Nephron progenitor cell (in vitro differentiated cells): ENCODE measurements at regions not wholly inside any gene's neighbourhood (a gene's known extent, or its start where the extent isn't known, plus 50 kb on each side); places are given as distances from the start of the nearest gene placed in this dataset.

ENCODE experiments used
- DNase-seq: peaks from one replicate; pipeline ENCODE4 v3.0.0; 2021
- H3K27ac Mint-ChIP-seq: 2 replicates; pipeline ENCODE4 v1.8.0; 2021; ENCODE audit warnings: mild to moderate bottlenecking, moderate library complexity, mixed read lengths
- H3K27me3 Mint-ChIP-seq: 2 replicates; pipeline ENCODE4 v1.8.0; 2021; ENCODE audit warnings: mild to moderate bottlenecking, low read depth, mixed read lengths; ENCODE audit not compliant: poor library complexity
- H3K36me3 Mint-ChIP-seq: 2 replicates; pipeline ENCODE4 v1.8.0; 2021; ENCODE audit warnings: low read depth, mixed read lengths
- H3K4me1 Mint-ChIP-seq: 2 replicates; pipeline ENCODE4 v1.8.0; 2021; ENCODE audit warnings: mixed read lengths
- H3K4me3 Mint-ChIP-seq: 2 replicates; pipeline ENCODE4 v1.8.0; 2021; ENCODE audit warnings: mild to moderate bottlenecking, moderate library complexity, mixed read lengths
- H3K9me3 Mint-ChIP-seq: 2 replicates; pipeline ENCODE4 v1.8.0; 2021; ENCODE audit warnings: mild to moderate bottlenecking, moderate library complexity, mixed read lengths
- TF ChIP-seq, protein P1 (sequence below): fragments of 200-600 bp; sonication (generic); IDR thresholded peaks from 2 replicates; pipeline ENCODE4 v1.5.0; 2021; ENCODE audit warnings: antibody characterized with exemption

DNA sequence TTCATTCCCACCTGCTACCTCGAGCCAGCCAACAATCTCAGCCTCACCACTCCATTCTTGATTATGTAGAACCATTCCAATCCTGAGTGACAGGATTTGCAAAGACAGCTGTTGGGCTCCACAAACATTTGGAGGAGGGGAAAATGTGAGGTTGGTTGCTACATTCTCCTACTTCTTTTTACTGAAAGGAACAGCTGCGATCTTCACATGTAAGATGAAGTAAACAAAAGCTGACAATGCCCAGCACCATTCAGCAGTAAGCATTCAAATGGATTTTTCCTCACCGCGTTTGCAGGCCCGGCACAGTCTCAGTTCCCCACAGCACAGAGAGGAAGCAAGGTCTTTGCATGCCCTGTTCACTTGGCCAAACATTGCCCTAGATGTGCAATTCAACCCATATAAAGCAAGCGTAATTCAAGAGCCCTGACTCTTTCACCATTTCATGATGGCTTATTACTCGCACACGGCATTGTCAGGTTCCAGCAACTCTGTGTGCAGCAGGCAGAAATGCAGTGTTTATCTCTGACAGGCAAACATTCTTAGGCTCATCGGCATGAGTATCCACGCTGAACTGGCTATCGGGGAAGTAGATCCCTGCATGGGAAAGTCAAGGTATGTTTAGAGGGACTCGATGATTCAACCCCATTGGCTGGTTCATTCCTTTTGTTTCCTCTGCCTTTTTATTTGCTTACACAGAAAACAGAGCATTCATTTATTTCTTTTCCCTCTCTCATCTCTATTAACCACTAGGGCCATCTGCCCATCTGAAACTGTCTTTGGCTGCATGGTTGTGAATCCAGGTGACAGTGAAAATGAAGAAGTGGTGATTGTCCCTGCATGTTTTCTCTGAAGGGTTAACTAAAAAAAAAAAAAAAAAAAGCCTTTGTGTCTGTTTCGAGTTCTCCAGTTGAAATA, 236.1 kb upstream of the PLEKHG7 start:
- no peaks in the 10 kb centered on the region for H3K36me3 Mint-ChIP-seq
- no peak overlapping the region for H3K27ac Mint-ChIP-seq
- no peaks in the 10 kb centered on the region for H3K9me3 Mint-ChIP-seq
- H3K4me3 Mint-ChIP-seq: peak overlapping the region; percentile 2
- no peak for DNase-seq
- no peaks in the 10 kb centered on the region for H3K27me3 Mint-ChIP-seq
- peaks cover 31% of the 10 kb centered on the region for H3K4me1 Mint-ChIP-seq
- TF ChIP-seq, protein P1, sequence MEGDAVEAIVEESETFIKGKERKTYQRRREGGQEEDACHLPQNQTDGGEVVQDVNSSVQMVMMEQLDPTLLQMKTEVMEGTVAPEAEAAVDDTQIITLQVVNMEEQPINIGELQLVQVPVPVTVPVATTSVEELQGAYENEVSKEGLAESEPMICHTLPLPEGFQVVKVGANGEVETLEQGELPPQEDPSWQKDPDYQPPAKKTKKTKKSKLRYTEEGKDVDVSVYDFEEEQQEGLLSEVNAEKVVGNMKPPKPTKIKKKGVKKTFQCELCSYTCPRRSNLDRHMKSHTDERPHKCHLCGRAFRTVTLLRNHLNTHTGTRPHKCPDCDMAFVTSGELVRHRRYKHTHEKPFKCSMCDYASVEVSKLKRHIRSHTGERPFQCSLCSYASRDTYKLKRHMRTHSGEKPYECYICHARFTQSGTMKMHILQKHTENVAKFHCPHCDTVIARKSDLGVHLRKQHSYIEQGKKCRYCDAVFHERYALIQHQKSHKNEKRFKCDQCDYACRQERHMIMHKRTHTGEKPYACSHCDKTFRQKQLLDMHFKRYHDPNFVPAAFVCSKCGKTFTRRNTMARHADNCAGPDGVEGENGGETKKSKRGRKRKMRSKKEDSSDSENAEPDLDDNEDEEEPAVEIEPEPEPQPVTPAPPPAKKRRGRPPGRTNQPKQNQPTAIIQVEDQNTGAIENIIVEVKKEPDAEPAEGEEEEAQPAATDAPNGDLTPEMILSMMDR: no peak

DNA sequence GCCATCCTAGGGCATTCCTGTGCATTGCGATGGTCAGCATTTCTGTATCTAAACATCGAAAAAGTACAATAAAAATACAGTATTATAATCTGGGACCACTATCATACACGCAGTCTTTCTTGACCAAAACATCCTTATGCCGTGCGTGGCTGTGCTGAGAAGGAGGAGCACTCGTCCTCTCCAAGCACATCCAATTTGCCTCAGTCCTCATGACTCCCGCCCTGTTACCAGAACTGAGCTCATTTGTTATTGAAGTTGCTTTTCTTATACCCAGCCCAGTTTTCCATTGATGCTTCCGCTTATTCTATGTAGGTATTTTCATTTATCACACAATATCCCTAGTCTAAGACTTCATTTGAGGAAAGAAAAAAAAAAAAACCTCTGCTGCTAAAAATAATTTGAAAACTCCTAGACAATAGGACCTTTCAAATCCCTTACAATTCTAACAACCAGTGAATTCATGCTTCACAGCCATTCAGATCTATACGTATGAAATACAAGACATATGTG, 236.9 kb upstream of the PLEKHG7 start:
- no peak for DNase-seq
- Mint-ChIP-seq H3K4me1 (peaks cover 31% of the 10 kb centered on the region), H3K36me3 (no peaks in the 10 kb centered on the region), H3K27me3 (no peaks in the 10 kb centered on the region), H3K27ac (no peak overlapping the region), H3K4me3 (peak overlapping the region; percentile 2), H3K9me3 (no peaks in the 10 kb centered on the region)
- TF ChIP-seq, protein P1: no peak

DNA sequence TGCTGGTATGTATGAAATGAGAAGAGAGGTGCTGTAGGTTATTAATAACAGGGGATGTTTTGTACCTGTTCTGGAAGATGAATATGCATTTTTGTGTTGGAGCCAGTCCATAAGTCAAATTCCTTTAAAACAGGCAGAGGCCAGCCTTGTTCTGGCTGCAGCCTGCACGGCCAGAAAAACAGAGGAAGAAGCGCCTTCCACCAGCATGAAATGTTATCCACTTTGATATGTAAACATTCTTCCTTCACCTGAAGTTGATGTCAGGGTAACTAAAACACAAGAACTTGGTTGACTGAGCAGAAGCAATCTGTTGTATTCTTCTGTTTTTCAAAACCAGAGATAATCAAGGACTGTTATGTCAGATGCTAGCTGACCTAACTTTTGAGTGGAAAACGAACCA, 237.9 kb upstream of the PLEKHG7 start:
- H3K27me3 Mint-ChIP-seq: no peaks in the 10 kb centered on the region
- no peak for DNase-seq
- TF ChIP-seq, protein P1: no peak
- H3K36me3 Mint-ChIP-seq: no peaks in the 10 kb centered on the region
- peaks cover 29% of the 10 kb centered on the region for H3K4me1 Mint-ChIP-seq
- no peaks in the 10 kb centered on the region for H3K9me3 Mint-ChIP-seq
- H3K4me3 Mint-ChIP-seq: no peak overlapping the region
- H3K27ac Mint-ChIP-seq: no peak overlapping the region

DNA sequence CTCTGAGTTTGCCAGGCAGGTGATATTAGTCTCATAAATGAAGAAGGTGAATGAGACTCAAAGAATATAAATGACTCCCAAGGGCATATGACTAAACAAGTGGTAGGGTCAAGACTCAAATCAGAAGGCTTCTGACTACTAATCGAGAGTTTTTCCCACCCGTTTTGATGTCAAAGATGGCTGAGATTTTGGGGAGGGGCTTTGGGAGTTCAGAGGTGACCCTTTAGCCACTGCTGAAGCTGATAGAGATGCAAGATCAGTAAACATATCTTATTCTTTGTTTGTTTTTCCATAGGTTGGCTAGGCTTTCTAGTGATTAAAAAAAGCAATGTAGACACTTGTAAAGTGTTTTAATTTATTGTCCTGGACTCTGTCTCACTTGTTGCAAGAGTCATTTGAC, 239.6 kb upstream of the PLEKHG7 start:
- Mint-ChIP-seq H3K36me3 (no peaks in the 10 kb centered on the region), H3K9me3 (no peaks in the 10 kb centered on the region), H3K4me1 (peaks cover 24% of the 10 kb centered on the region), H3K27me3 (no peaks in the 10 kb centered on the region), H3K27ac (no peak overlapping the region), H3K4me3 (no peak overlapping the region)
- TF ChIP-seq, protein P1: no peak
- DNase-seq: no peak

DNA sequence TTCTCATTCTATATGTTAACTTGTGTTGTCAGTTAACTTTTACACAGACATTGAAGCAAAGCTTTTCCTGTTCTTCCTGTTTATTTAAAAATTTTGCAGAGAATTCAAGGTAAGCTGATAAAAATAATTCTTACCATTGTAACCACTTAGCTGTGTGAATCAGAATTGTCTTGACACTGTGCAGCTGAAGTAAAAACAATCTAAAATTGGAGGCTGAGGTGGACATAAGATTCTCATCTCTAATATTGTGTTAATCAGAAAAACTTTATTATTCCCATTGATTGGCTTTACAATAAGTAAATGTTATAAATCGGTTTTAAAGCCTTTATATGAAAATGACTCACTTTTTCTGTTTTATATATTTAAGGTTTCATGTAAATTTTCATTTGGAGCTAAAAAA, 240.3 kb upstream of the PLEKHG7 start:
- Mint-ChIP-seq H3K4me1 (peaks cover 24% of the 10 kb centered on the region), H3K36me3 (no peaks in the 10 kb centered on the region), H3K9me3 (no peaks in the 10 kb centered on the region), H3K27ac (no peak overlapping the region), H3K27me3 (no peaks in the 10 kb centered on the region), H3K4me3 (no peak overlapping the region)
- TF ChIP-seq, protein P1: no peak
- no peak for DNase-seq

DNA sequence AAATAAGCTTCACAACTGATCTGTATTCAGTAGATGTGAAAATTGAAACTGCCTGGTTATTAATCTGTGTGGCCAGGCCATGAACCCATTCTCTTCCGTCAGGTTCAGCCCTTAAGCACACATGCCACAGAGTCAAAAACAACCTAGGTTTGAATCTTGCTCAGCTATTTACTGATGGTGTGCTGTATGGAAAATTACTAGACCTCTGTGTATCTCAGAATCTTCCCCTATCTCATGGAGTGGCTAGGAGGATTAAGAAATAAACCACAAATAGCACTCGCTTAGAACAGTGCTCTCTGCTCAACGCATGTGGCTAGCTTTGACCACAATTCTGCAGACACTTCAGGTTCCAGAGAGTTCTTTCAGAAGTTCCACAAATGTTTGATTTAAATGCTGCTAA, 240.7 kb upstream of the PLEKHG7 start:
- Mint-ChIP-seq H3K4me1 (peaks cover 22% of the 10 kb centered on the region), H3K27ac (no peak overlapping the region), H3K27me3 (no peaks in the 10 kb centered on the region), H3K4me3 (no peak overlapping the region), H3K36me3 (no peaks in the 10 kb centered on the region), H3K9me3 (no peaks in the 10 kb centered on the region)
- DNase-seq: no peak
- TF ChIP-seq, protein P1: no peak
